Omental fat pad (tissue), 3 donors: ENCODE measurements at regions not wholly inside any gene's neighbourhood (a gene's known extent, or its start where the extent isn't known, plus 50 kb on each side); places are given as distances from the start of the nearest gene placed in this dataset.

Source experiments
- ATAC-seq: fragments of 150-250 bp; one replicate; pipeline ENCODE4 v1.9.1; 2016; ENCODE audit warnings: mild to moderate bottlenecking, moderate library complexity; ENCODE audit not compliant: low FRiP score
- DNase-seq: peaks from one replicate; pipeline ENCODE4 v3.0.0-alpha.2; 2019; ENCODE audit warnings: low spot score
- TF ChIP-seq, protein P1 (sequence below), 3 donors: fragments of 450-650 bp; IDR thresholded peaks; one replicate each; pipeline ENCODE4 v1.5.1; 2016 to 2017; ENCODE audit warnings: antibody characterized with exemption in 3 of 3, mild to moderate bottlenecking in 3 of 3, moderate library complexity in 2 of 3

DNA sequence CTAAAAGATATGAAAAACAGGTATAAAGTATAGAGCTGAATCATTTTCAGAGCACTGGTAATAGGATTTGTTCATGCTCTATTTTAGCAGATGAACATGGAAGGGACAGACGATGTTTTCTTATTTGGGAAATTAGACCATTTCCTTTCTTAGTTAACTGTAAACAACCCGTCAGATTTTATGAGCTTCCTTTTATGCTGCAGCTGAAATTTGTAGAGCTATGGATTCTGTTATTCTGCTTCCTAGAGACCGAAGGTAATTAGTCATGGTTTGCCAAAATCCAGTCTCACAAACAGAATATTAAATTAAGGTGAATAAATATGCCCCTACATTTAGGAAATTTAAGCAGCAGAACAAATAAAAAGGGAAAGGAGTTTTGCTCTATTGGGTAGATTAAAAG lies 180.2 kb upstream of the SYT1 start:
- TF ChIP-seq, protein P1, sequence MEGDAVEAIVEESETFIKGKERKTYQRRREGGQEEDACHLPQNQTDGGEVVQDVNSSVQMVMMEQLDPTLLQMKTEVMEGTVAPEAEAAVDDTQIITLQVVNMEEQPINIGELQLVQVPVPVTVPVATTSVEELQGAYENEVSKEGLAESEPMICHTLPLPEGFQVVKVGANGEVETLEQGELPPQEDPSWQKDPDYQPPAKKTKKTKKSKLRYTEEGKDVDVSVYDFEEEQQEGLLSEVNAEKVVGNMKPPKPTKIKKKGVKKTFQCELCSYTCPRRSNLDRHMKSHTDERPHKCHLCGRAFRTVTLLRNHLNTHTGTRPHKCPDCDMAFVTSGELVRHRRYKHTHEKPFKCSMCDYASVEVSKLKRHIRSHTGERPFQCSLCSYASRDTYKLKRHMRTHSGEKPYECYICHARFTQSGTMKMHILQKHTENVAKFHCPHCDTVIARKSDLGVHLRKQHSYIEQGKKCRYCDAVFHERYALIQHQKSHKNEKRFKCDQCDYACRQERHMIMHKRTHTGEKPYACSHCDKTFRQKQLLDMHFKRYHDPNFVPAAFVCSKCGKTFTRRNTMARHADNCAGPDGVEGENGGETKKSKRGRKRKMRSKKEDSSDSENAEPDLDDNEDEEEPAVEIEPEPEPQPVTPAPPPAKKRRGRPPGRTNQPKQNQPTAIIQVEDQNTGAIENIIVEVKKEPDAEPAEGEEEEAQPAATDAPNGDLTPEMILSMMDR (IDR thresholded peaks at IDR 0.05), result no peak
- no peak for DNase-seq

DNA sequence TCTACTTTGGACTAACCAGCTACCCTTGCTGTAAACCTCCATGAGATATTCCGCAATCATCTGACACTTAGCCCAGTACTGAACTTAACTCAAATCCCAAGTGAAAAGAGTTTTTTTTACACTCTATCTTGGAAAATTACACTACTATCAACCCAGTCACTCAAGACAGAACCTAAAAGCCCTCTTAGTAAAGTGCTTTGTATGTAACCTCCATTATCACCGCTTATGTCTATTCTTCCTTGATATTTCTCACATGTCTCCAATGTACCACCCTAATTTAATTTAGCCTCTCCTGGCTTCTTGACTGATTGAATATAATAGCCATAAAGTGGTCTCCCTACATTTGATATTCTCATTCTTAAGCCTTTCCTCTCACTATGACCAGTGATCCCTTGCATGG lies 168.8 kb upstream of the SYT1 start:
- ATAC-seq (no peak), DNase-seq (no peak)
- TF ChIP-seq, protein P1 (IDR thresholded peaks at IDR 0.05), result no peak

More for the DNA sequence above, 180.2 kb upstream of the SYT1 start:
- no peak for ATAC-seq

DNA sequence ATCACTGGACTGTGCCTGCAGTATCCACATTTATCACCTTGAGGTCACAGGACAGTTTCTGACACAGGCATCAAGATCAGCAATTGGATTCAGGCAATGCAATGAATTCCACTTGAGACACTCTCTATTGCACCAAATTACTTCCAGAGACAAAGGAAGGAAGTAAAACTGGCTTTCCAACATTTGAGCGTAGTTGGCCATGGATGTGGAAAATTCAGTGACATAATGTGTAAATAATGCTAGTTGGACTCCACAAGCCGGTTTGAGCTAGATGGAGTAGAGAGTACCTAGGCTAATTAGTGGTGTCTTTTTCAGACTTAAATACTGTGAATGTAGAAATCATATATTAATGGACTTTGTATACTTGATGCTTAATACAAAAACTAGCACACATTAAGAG lies 168.3 kb upstream of the SYT1 start:
- TF ChIP-seq, protein P1 (IDR thresholded peaks at IDR 0.05), result no peak
- ATAC-seq (no peak), DNase-seq (no peak)

DNA sequence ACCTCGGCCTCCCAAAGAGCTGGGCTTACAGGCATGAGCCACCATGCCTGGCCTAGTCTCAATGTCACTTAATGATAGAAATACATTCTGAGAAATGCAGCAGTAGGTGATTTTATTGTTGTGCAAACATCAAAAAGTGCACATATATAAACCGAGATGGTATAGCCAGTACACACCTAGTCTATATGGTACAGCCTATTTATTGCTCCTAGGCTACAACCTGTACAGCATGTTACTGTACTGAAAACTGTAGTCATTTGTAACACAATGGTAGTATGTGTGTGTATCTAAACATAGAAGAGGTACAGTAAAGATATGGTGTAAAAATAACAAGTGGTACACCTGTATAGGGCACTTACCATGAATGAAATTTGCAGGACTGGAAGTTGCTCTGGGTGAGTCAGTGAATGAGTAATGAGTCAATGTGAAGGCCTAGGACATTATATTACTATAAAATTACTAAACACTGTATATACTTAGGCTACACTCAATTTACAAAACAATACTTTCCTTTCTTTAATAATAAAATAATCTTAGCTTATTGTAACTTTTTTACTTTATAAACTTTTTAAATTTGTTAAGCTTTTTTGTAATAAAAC lies 166.7 kb upstream of the SYT1 start:
- DNase-seq (no peak), ATAC-seq (no peak)
- TF ChIP-seq, protein P1 (IDR thresholded peaks at IDR 0.05), result no peak

DNA sequence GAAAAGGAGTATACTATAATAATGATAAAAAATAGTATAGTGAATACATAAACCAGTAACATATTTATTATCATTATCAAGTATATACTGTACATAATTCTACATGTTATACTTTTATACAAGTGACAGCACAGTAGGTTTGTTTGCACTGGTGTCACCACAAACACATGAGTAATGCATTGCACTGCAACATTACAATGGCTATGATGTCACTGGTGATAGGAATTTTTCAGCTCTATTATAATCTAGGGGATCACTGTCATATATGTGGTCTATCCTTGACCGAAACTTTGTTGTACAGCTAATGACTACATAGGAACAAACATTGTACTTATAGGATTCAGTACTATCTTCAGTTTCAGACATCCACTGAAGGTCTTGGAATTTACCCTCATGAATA lies 165.8 kb upstream of the SYT1 start:
- ATAC-seq, result no peak
- DNase-seq, result no peak
- TF ChIP-seq, protein P1 (IDR thresholded peaks at IDR 0.05), result no peak

DNA sequence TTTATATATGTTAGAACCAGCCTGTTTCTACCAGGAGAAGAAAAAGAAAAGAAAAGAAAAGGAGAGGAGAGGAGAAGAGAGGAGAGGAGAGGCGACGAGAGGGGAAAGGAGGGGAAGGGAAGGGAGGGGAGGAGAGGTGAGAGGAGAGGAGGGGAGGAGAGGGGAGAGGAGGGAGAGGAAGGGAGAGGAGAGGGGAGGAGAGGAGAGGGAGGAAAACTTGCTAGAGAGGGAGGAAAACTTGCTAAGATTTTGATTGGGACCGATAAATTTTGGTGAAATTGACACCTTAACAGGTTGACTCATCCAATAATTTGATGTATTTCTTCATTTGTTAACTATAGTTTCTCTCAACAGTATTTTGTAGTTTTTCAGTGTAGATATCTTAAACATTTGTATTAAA lies 164.0 kb upstream of the SYT1 start:
- DNase-seq (no peak), ATAC-seq (no peak)
- TF ChIP-seq, protein P1 (IDR thresholded peaks at IDR 0.05), result no peak

DNA sequence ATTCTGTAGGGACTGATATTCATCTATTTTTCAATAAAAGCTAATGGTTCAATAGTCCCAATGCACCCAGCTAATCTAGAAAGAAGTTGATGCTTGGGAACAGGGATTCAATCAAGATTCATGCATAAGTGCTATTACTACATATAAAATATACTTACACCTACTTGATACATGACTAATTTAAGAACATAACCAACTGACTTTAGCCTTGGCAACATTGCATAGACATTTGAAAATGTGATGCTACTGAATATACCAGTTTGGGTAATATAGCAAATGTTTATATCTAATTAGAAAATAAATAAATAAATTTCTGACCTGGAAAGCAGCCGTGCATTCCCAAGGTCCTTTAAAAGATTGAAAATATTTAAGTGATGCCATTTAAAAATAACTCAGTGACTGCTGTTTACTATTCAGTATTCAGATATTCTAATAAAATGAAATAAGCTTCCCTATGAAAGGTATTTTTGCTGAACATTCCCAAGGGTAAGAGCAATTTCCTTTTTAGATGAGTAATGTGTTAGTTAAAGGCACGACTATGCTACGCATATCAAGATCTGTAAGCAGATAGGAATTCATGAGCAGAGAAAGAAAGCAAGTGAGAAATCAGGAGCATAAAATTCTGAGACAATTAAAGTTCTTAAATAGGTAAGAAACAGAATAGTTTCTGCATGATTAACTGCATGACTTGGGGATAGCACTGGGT lies 160.6 kb upstream of the SYT1 start:
- TF ChIP-seq, protein P1 (IDR thresholded peaks at IDR 0.05), result no peak
- no peak for DNase-seq
- no peak for ATAC-seq
